ENCODE measurements at regions not wholly inside any gene's neighbourhood (a gene's known extent, or its start where the extent isn't known, plus 50 kb on each side); places are given as distances from the start of the nearest gene placed in this dataset.

GRCh38 chr12:12016284-12017100 lies 54.2 kb upstream of the BCL2L14 start:
- H3K79me2 ChIP-seq: no peaks in the 10 kb centered on the region
- H3K4me3 ChIP-seq: no peak overlapping the region
- H3K9me2 ChIP-seq (replicated peaks; ENCODE audit: insufficient read depth): no peaks in the 10 kb centered on the region
- no peak overlapping the region for H3K27ac ChIP-seq
- no peaks in the 10 kb centered on the region for H3K9me3 ChIP-seq (ENCODE audit: low read depth)
- WGBS (ENCODE audit: low lambda C conversion rate, missing lambda C conversion rate): 86% methylated on average over 8 of the region's 8 CpGs
- H3K27me3 ChIP-seq: no peaks in the 10 kb centered on the region
- no peaks in the 10 kb centered on the region for H4K20me1 ChIP-seq (ENCODE audit: insufficient read depth, poor library complexity, severe bottlenecking)
- TF ChIP-seq EZH2 (IDR thresholded peaks at IDR 0.05; ENCODE audit: borderline replicate concordance) (no peak), EZH2phosphoT487 (IDR thresholded peaks at IDR 0.05; ENCODE audit: low read depth, severe bottlenecking, unreplicated experiment) (no peak), CTCF (IDR thresholded peaks at IDR 0.05; ENCODE audit: poor library complexity) (no peak)
- DNase-seq (ENCODE audit: low spot score): no peak
- no peak overlapping the region for H3K4me2 ChIP-seq
- no peaks in the 10 kb centered on the region for H3K36me3 ChIP-seq (replicated peaks; ENCODE audit: insufficient read depth, low read depth)
- H3K4me1 ChIP-seq (ENCODE audit: insufficient read depth): peaks cover 4% of the 10 kb centered on the region
- no peak overlapping the region for H2AFZ ChIP-seq

DNA sequence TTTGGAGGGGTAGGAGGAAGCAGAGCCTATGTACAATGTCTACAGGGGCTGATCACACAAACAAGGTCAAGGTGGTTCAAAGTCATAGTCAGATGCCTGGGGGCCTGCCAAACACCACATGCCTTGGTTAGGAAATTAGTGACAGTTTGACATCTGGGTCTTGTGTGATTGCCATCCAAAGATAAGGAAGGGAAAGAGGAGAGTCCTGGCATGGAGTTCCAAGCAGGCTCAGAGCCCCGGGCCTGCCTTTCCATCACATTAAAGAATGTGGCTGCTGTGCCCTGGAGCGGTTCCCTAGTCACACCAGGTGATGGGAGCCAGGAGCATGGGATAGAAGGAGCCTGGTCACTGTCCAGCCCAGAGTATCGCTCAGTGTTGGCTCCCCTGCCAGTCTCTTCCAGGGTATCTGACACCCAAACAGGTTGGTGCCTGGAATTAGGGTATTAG lies 53.6 kb upstream of the BCL2L14 start:
- H3K4me2 ChIP-seq: no peak overlapping the region
- 68% methylated on average over 3 of the region's 3 CpGs for WGBS (ENCODE audit: low lambda C conversion rate, missing lambda C conversion rate)
- no peak for DNase-seq (ENCODE audit: low spot score)

DNA sequence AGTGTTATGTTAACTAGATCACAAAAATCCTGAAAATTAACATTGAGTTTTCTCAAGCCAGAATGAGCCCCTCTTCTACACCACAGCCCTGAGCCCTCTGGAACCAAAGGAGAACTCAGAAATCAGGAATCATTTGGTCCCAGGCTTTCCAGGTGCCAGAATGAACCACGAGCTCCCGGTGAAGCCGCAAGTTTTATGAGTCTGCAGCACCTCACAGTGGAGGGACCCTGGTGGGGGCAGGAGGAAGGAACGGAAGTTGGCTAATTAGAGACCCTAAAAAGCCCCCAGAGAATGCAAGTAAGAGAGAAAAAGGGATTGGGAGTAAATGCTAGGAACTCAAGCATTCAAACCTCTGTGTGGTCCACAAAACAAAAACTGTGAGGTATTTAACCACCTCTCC lies 52.9 kb upstream of the BCL2L14 start:
- no peaks in the 10 kb centered on the region for H3K9me3 ChIP-seq (ENCODE audit: low read depth)
- no peak overlapping the region for H3K27ac ChIP-seq
- H2AFZ ChIP-seq: no peak overlapping the region
- peaks cover 4% of the 10 kb centered on the region for H3K4me1 ChIP-seq (ENCODE audit: insufficient read depth)
- 33% methylated on average over 4 of the region's 4 CpGs for WGBS (ENCODE audit: low lambda C conversion rate, missing lambda C conversion rate)
- no peak overlapping the region for H3K4me3 ChIP-seq
- no peaks in the 10 kb centered on the region for H3K36me3 ChIP-seq (replicated peaks; ENCODE audit: insufficient read depth, low read depth)
- no peaks in the 10 kb centered on the region for H3K9me2 ChIP-seq (replicated peaks; ENCODE audit: insufficient read depth)
- no peak overlapping the region for H3K4me2 ChIP-seq
- no peaks in the 10 kb centered on the region for H3K79me2 ChIP-seq
- TF ChIP-seq CTCF (IDR thresholded peaks at IDR 0.05; ENCODE audit: poor library complexity) (no peak), EZH2phosphoT487 (IDR thresholded peaks at IDR 0.05; ENCODE audit: low read depth, severe bottlenecking, unreplicated experiment) (no peak), EZH2 (IDR thresholded peaks at IDR 0.05; ENCODE audit: borderline replicate concordance) (no peak)
- no peaks in the 10 kb centered on the region for H4K20me1 ChIP-seq (ENCODE audit: insufficient read depth, poor library complexity, severe bottlenecking)
- DNase-seq (ENCODE audit: low spot score): no peak
- no peaks in the 10 kb centered on the region for H3K27me3 ChIP-seq

More for the DNA sequence above, 53.6 kb upstream of the BCL2L14 start:
- no peaks in the 10 kb centered on the region for H3K79me2 ChIP-seq
- no peaks in the 10 kb centered on the region for H4K20me1 ChIP-seq (ENCODE audit: insufficient read depth, poor library complexity, severe bottlenecking)
- H3K36me3 ChIP-seq (replicated peaks; ENCODE audit: insufficient read depth, low read depth): no peaks in the 10 kb centered on the region
- H3K27ac ChIP-seq: no peak overlapping the region
- no peaks in the 10 kb centered on the region for H3K27me3 ChIP-seq
- H3K9me2 ChIP-seq (replicated peaks; ENCODE audit: insufficient read depth): no peaks in the 10 kb centered on the region
- TF ChIP-seq EZH2phosphoT487 (IDR thresholded peaks at IDR 0.05; ENCODE audit: low read depth, severe bottlenecking, unreplicated experiment) (no peak), CTCF (IDR thresholded peaks at IDR 0.05; ENCODE audit: poor library complexity) (no peak), EZH2 (IDR thresholded peaks at IDR 0.05; ENCODE audit: borderline replicate concordance) (no peak)
- no peak overlapping the region for H3K4me3 ChIP-seq
- H3K9me3 ChIP-seq (ENCODE audit: low read depth): no peaks in the 10 kb centered on the region
- H2AFZ ChIP-seq: no peak overlapping the region
- peaks cover 4% of the 10 kb centered on the region for H3K4me1 ChIP-seq (ENCODE audit: insufficient read depth)
